Mucosa of rectum (tissue), 2 donors: ENCODE measurements at regions not wholly inside any gene's neighbourhood (a gene's known extent, or its start where the extent isn't known, plus 50 kb on each side); places are given as distances from the start of the nearest gene placed in this dataset.

Experiments
- H3K27ac ChIP-seq, 2 donors: one replicate each; pipeline ENCODE4 v1.7.0; 2013; ENCODE audit warnings: inconsistent platforms in 2 of 2, low read depth in 2 of 2, low read length in 2 of 2
- H3K27me3 ChIP-seq, 2 donors: one replicate each; pipeline ENCODE4 v1.7.0; 2013; ENCODE audit warnings: low read length in 2 of 2; ENCODE audit not compliant: control insufficient read depth in 2 of 2, insufficient read depth in 2 of 2
- H3K36me3 ChIP-seq, 2 donors: one replicate each; pipeline ENCODE4 v1.7.0; 2013; ENCODE audit warnings: low read length in 2 of 2; ENCODE audit not compliant: control insufficient read depth in 2 of 2, insufficient read depth in 2 of 2
- H3K4me1 ChIP-seq, 2 donors: one replicate each; pipeline ENCODE4 v1.7.0; 2013; ENCODE audit warnings: low read length in 2 of 2, mild to moderate bottlenecking in 1 of 2; ENCODE audit not compliant: control insufficient read depth in 2 of 2, insufficient read depth in 2 of 2
- H3K4me3 ChIP-seq, 2 donors: one replicate each; pipeline ENCODE4 v1.7.0; 2013; ENCODE audit warnings: low read length in 2 of 2
- H3K9ac ChIP-seq, 2 donors: one replicate each; pipeline ENCODE4 v1.7.0; 2013; ENCODE audit warnings: low read length in 2 of 2, low read depth in 1 of 2, mild to moderate bottlenecking in 1 of 2
- H3K9me3 ChIP-seq, 2 donors: one replicate each; pipeline ENCODE4 v1.7.0; 2013; ENCODE audit warnings: low read length in 2 of 2; ENCODE audit not compliant: control insufficient read depth in 2 of 2
- donor health status: healthy.
- donor health status: Normal muscosa, but diverticular disease.

- H3K4me1 ChIP-seq, result no peaks in the 10 kb centered on the region
- no peak overlapping the region for H3K4me3 ChIP-seq
- H3K27me3 ChIP-seq, result no peaks in the 10 kb centered on the region
- no peak overlapping the region for H3K9ac ChIP-seq
- no peaks in the 10 kb centered on the region for H3K9me3 ChIP-seq
- no peaks in the 10 kb centered on the region for H3K36me3 ChIP-seq
- no peak overlapping the region for H3K27ac ChIP-seq
Observed at GRCh38 chr1:60244906-60245305, 171.3 kb upstream of the C1orf87 start.

- Histone ChIP-seq H3K4me1 (no peaks in the 10 kb centered on the region), H3K9ac (no peak overlapping the region), H3K9me3 (no peaks in the 10 kb centered on the region), H3K27me3 (no peaks in the 10 kb centered on the region), H3K4me3 (no peak overlapping the region), H3K27ac (no peak overlapping the region), H3K36me3 (no peaks in the 10 kb centered on the region)
Observed at GRCh38 chr1:60235275-60235674, 161.7 kb upstream of the C1orf87 start.

GRCh38 chr1:60234776-60235175, 161.2 kb upstream of the C1orf87 start:
- no peak overlapping the region for H3K27ac ChIP-seq
- no peaks in the 10 kb centered on the region for H3K36me3 ChIP-seq
- no peaks in the 10 kb centered on the region for H3K9me3 ChIP-seq
- no peaks in the 10 kb centered on the region for H3K27me3 ChIP-seq
- H3K4me1 ChIP-seq, result no peaks in the 10 kb centered on the region
- no peak overlapping the region for H3K4me3 ChIP-seq
- H3K9ac ChIP-seq, result no peak overlapping the region

GRCh38 chr1:60229821-60230220, 156.3 kb upstream of the C1orf87 start:
- Histone ChIP-seq H3K27ac (no peak overlapping the region), H3K9ac (no peak overlapping the region), H3K4me1 (no peaks in the 10 kb centered on the region), H3K27me3 (no peaks in the 10 kb centered on the region), H3K4me3 (no peak overlapping the region), H3K36me3 (no peaks in the 10 kb centered on the region), H3K9me3 (no peaks in the 10 kb centered on the region)

- Histone ChIP-seq H3K27me3 (no peaks in the 10 kb centered on the region), H3K36me3 (no peaks in the 10 kb centered on the region), H3K4me3 (no peak overlapping the region), H3K4me1 (no peaks in the 10 kb centered on the region), H3K9ac (no peak overlapping the region), H3K27ac (no peak overlapping the region), H3K9me3 (no peaks in the 10 kb centered on the region)
Observed at GRCh38 chr1:60228041-60228491, 154.5 kb upstream of the C1orf87 start.

GRCh38 chr1:60227601-60228000, 154.0 kb upstream of the C1orf87 start:
- Histone ChIP-seq H3K4me3 (no peak overlapping the region), H3K36me3 (no peaks in the 10 kb centered on the region), H3K27ac (no peak overlapping the region), H3K9ac (no peak overlapping the region), H3K27me3 (no peaks in the 10 kb centered on the region), H3K4me1 (no peaks in the 10 kb centered on the region), H3K9me3 (no peaks in the 10 kb centered on the region)

GRCh38 chr1:60225486-60225885, 151.9 kb upstream of the C1orf87 start:
- Histone ChIP-seq H3K27ac (no peak overlapping the region), H3K36me3 (no peaks in the 10 kb centered on the region), H3K9ac (no peak overlapping the region), H3K9me3 (no peaks in the 10 kb centered on the region), H3K4me3 (no peak overlapping the region), H3K27me3 (no peaks in the 10 kb centered on the region), H3K4me1 (no peaks in the 10 kb centered on the region)

- Histone ChIP-seq H3K4me3 (no peak overlapping the region), H3K9ac (no peak overlapping the region), H3K4me1 (no peaks in the 10 kb centered on the region), H3K36me3 (no peaks in the 10 kb centered on the region), H3K27me3 (no peaks in the 10 kb centered on the region), H3K27ac (no peak overlapping the region), H3K9me3 (no peaks in the 10 kb centered on the region)
Observed at GRCh38 chr1:60224523-60224922, 151.0 kb upstream of the C1orf87 start.

- H3K27ac ChIP-seq, result no peak overlapping the region
- H3K27me3 ChIP-seq, result no peaks in the 10 kb centered on the region
- no peak overlapping the region for H3K9ac ChIP-seq
- H3K36me3 ChIP-seq, result no peaks in the 10 kb centered on the region
- no peak overlapping the region for H3K4me3 ChIP-seq
- H3K9me3 ChIP-seq, result no peaks in the 10 kb centered on the region
- no peaks in the 10 kb centered on the region for H3K4me1 ChIP-seq
Observed at GRCh38 chr1:60223158-60223557, 149.6 kb upstream of the C1orf87 start.

- no peak overlapping the region for H3K27ac ChIP-seq
- H3K4me3 ChIP-seq, result no peak overlapping the region
- no peak overlapping the region for H3K9ac ChIP-seq
- no peaks in the 10 kb centered on the region for H3K36me3 ChIP-seq
- H3K27me3 ChIP-seq, result no peaks in the 10 kb centered on the region
- no peaks in the 10 kb centered on the region for H3K9me3 ChIP-seq
- H3K4me1 ChIP-seq, result no peaks in the 10 kb centered on the region
Observed at GRCh38 chr1:60222360-60223115, 149.0 kb upstream of the C1orf87 start.
